NCI-H146 treated with DMSO at 0.1 percent for 48 hours (cell line): ENCODE measurements at regions not wholly inside any gene's neighbourhood (a gene's known extent, or its start where the extent isn't known, plus 50 kb on each side); places are given as distances from the start of the nearest gene placed in this dataset.

Experiments used
- DNase-seq: peaks from one replicate; lab custom pipeline; 2025; ENCODE audit not compliant: unreplicated experiment; lab: John Stamatoyannopoulos, UW

DNA sequence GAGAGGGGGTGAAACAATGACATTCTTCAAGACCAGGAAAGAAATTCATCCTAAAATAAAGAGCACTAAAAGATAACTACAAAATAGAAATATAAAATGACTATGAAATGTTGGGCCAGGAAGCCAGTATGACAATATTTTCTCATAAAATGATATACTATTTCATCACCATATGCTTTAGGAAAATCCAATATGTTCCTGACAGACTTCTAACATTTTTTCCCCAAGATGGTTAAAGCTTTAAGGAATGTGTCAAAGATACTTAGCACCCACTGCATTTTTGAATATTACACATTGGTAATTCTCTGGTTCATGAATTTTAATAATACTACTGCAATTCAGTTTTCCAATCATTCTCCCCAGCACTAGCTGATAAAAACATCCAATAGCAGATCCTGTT lies 87.7 kb upstream of the PLEKHG7 start:
- no peak for DNase-seq

DNA sequence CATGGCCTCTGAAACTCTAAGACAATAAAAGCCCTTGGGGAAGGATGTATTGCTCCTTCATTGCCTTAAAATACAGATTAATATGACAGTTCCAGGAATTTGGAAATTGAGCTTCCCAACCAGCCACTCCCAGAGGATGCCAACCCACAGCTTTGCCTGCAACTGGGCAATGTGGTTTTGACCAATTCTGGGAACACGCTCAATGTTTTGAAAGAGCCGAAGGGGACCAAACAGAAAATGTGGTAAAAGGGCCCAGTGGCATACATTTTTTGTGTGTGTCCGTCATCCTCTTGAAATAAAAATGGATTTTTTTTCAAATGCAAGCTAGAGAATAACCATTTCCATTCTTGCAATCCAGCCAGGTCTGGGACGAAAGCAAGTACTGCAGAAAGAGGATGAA lies 88.3 kb upstream of the PLEKHG7 start:
- no peak for DNase-seq

DNA sequence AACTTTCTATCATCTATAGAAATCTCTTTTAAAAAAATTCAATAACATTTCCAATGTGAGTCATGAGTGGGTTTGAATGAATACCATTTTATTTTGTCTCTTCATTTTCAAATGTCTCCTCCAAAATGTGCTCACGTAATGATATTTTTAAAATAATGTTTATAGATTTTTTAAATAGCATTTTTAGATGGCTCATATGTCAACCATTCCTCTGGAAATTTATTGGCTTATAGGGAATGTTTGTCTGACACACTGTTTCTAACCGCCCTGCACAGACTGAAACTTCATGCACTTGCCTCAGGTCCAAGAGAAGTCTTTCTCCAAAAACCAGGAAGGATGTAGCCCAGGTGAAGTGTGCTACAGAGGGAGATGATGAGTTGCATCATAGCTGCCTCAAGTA lies 88.8 kb upstream of the PLEKHG7 start:
- no peak for DNase-seq

GRCh38 chr12:92612611-92613010 lies 90.2 kb upstream of the PLEKHG7 start:
- no peak for DNase-seq

GRCh38 chr12:92608151-92609091 lies 94.4 kb upstream of the PLEKHG7 start:
- peak; percentile 14 for DNase-seq

- no peak for DNase-seq
Observed at GRCh38 chr12:92606956-92607355, 95.8 kb upstream of the PLEKHG7 start.

DNA sequence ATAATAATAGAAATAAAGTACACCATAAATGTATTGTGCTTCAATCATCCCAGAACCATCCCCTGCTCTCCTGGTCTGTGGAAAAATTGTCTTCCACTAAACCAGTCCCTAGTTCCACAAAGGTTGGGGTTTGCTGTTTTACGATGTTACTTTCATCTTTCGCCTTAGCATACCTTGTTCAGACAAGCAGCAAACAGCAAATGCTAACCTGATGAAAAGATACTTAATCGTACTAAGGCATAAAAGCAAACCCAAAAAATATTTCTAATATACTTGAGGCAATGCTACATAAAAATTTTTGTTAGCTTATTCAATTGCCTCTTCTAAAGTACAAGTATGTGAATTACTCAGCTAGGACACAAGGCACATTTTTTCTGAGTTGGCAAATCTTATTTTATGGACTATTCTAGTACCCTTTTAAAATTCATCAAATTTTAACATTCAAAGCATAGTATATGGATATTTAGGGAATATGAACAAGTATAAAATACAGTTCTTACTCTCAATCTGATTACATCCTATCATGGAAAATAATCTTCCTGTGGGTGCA lies 97.1 kb upstream of the PLEKHG7 start:
- DNase-seq = no peak

GRCh38 chr12:92604786-92605185 lies 98.0 kb upstream of the PLEKHG7 start:
- DNase-seq = no peak

GRCh38 chr12:92603741-92604432 lies 98.9 kb upstream of the PLEKHG7 start:
- no peak for DNase-seq

DNA sequence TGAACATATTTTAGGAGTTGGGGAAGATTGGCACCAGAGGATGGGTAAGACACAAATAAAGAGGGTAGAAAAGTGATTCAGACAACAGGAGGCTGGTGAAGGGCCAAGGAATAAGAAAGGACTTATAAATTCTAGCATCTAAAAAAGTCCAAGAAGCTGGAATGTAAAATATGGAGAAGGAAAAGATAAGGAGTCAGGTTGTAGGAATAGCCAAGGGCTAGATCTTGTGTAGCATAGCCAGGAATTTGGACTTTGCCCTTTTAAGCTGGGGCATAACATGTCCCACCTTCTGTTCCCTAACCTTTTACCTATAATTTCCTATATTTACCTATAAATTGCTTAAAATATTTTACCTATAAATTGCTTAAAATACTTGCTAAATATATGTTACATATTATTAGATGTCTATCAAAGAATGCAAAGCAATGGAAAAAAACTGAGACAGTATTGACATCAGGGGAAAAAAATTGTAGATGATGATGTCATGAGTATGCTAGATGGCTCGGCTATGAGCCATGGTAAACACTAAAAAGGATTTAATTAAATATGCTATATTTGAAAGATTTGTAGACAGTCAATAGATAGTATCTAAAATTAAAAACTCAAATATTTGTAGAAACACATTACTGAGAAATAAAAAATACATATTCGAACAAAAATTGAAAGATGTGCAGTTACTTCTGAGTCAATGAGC lies 99.7 kb upstream of the PLEKHG7 start:
- DNase-seq = no peak

DNA sequence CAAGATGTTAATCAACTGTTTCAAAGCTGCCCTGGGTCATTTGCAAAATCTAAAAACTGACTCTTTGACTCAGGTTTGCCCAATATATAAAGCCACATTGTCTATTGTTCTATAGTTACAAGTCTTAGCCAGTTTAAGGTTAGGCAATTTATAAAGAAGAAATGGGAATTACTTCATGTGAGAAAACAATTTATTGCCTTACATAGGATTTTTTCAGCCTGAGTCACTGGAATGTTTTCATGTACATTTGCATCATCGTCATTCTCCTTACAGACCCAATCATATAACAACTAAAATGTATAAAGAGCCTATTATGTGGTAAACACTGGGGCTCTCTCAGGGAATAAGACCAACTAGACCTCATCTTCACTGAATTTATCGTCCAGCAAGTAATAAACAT lies 100.3 kb upstream of the PLEKHG7 start:
- DNase-seq = no peak

DNA sequence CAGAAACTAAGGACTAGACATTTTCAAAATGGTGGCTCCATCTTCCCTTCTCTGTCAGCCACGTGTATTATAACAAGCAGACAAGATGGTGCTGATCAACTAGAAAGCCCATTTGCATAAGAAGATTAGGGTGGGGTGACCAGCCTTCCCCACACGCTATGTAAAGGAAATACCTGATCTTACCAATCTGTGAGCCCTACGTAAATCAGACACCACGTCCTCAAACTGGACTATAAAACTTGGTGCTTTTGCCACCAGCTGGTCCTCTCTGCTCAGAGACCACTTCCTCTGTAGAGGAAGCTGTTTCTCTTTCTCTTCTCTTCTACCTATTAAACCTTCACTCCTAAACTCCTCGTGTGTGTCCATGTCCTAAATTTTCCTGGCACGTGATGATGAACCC lies 101.1 kb upstream of the PLEKHG7 start:
- no peak for DNase-seq

GRCh38 chr12:92601176-92601575 lies 101.6 kb upstream of the PLEKHG7 start:
- DNase-seq = no peak

- no peak for DNase-seq
Observed at GRCh38 chr12:92600052-92600451, 102.7 kb upstream of the PLEKHG7 start.

GRCh38 chr12:92597997-92598396 lies 104.8 kb upstream of the PLEKHG7 start:
- no peak for DNase-seq

DNA sequence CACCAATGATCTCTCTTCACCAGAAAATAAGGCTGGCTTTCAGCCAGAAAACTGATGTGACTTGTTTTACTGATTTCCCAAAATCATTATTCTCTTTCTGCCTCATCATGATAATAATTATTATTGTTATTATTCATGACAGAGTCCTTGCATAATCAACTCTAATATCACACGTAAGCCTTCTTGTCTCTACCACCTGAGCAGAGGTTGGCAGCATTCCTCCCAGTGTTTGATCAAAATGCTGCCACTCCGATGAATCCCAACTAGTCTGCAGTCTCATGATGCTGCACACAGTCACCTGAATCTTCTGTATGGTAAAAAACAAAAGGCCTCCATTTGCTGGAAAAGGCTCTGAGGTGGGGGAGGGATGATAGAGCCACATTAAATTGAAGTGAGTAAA lies 105.7 kb upstream of the PLEKHG7 start:
- DNase-seq = no peak

DNA sequence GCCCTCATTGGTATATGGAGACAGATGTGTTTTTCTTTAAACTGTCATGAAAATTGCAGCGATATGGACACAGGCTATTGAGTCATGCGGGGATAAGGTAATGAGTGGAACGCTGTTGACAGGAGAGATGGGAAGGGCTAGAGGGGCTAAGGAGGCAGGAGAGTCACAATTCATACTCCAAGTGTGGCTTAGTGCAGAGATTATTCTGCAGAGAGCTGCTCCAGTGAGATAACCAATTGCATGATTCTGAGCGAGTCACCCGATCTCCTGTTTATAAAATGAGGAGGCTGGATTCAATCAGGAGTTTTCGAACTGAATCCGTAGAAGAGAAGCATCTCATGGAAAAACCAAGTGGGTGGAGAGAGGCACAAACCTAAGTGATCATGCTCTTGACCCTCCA lies 106.4 kb upstream of the PLEKHG7 start:
- no peak for DNase-seq

- DNase-seq = no peak
Observed at GRCh38 chr12:92595663-92596062, 107.1 kb upstream of the PLEKHG7 start.

GRCh38 chr12:92593734-92594402 lies 108.9 kb upstream of the PLEKHG7 start:
- no peak for DNase-seq

DNA sequence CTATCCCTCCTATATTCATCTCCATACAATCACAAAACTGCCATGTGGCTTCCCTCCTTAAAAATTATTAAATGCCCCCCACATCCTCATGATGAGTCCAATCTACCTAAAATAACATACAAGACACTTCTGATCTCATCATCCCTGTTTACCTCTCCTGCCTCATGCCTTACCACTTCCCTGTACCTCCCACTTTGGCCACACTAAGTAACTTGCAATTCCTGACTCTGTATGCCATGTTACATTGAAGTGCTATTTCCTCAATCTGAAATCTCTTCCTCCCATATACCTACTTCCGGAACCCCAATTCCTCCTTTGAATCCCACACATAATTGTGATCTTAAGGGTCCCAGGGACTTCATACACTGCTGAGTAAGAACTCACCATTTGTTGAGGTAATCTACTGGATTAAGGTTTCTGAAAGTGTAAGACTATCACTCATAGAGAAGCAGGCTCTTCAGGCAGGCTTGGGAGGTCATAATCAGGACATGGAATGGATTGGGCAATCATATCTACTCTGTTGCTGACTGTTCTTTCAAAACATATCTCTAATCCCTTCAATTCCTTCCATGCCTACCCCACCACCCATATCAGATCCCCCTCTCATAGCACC lies 117.6 kb upstream of the PLEKHG7 start:
- no peak for DNase-seq

- no peak for DNase-seq
Observed at GRCh38 chr12:92583910-92584309, 118.9 kb upstream of the PLEKHG7 start.
